NCI-H1417 (cell line): ENCODE measurements at regions not wholly inside any gene's neighbourhood (a gene's known extent, or its start where the extent isn't known, plus 50 kb on each side); places are given as distances from the start of the nearest gene placed in this dataset.
"Not testable (repeated sequence)": the region's sequence is repeated elsewhere in the genome, so short reads cannot be mapped to it uniquely, and the experiment has no call there.

Experiments used
- DNase-seq, 3 experiments: peaks; one replicate each; lab custom pipeline; 2025; lab: John Stamatoyannopoulos, UW

DNA sequence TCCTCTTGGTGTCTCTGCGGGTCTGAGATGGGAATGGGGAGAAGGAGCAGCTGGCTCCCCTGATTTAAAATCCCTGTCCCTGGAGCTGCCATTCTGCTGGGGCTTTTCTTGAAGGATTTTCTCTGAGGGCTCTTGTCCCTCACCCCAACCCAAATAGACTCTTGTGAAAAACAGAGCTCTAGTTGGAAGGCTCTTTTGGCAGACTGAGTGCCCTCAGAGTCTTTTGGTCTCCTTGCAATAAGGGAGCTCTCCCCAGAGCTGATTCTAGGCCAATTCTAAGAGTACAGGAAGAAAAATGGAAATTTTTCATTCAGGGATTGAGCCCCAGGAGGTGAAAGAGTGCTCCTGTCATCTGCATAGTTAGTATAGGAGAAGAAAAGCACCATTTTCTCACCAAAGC, 238.3 kb downstream of the COG6 start:
- no peak for DNase-seq

DNA sequence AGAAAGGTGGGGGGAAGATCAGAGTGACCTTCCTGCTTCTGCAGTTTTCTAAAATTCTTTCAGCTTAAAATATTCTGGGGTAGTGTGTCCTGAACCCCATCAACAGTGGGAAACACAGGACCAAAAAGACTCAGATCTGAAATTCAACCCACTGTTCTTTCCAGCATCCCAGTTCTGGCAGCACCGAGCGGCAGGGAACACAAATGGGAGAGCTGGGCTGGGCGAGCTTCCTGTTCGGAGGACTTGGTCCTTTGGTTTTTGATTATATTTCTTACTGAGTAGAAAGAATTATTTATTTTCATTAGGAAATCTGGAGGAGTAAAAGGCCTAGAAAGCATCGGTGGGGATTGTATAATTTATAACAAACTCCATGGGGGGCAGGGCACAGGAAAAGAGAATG, 239.1 kb downstream of the COG6 start:
- no peak for DNase-seq

DNA sequence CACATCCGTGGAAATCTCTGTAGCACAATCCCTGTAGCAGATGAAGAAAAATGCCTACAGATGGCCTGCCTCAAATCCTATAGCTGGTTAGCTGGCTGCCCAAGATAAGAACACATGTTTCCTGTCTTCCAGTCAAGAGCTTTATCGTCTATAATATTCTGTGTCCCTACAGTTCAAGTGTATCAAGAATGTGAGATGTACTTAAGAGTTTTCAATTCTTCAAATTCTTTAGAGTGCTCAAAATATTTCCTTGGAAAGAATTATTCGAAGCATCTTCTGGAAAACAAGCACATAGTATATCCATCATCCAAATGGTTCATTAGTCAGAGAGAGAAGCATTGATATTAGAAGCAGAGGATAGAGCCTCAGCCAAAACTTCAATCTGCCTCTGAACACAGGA, 239.8 kb downstream of the COG6 start:
- DNase-seq: no peak

DNA sequence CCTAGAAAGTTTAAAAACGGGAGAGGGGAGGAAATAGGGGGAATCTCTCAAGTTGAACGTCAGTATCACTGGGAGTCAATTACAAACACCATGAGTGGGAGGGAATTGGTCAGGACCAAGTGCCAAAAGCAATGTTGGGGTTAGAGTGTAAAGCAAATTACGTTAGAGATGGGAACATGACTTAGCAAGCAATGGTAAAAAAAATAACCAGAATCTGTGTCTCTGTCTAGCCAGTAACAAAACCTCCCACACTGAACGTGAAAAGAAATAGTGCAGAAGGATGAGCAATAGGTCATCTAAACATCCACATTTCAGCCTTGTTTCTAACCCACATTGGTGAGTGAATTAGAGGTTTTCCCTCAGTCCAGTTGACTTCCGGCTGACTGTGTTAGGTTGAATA, 242.2 kb downstream of the COG6 start:
- DNase-seq: no peak

DNA sequence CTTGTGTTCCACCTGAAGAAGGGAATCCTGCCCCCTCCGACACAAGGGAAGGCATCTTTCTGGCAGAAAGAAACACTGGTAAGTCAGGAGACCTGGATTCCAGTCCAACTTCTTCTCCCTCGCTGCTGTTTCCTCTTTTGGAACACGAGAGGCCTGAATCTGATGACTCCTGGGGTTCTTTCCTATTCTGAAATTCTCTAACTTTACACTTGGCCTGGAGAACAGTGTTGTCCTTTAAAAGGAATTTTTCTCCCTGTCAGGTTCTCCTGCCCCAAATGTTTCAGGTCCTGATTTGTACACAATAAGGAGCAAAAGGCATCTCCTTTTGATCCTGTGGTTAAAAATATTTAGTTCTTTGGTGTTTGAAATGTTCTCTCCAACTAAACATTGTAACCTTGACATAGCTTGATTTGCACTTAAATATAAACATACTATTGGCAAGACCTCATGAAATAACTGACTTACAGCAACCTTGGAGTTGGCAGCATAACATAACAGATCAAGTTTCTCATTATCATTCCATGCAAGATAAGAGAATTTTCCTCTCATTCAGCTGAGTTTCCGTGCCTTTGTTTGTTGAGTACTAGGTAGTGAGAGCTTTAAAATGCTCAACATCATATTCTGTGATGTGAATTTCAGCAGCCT, 244.8 kb downstream of the COG6 start:
- no peak for DNase-seq

DNA sequence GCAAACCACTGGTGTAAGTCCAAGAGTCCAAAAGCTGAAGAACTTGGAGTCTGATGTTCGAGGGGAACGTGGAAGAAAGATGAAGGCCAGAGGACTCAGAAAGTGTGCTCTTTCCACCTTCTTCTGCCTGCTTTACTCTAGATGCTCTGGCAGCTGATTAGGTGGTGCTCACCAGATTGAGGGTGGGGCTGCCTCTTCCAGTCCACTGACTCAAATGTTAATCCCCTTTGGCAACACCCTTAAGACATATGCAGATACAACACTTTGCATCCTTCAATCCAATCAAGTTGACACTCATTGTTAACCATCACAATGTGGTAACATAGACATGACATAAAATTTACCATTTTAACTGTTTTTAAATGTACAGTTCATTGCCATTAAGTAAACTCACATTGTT, 249.5 kb downstream of the COG6 start:
- DNase-seq: no peak

DNA sequence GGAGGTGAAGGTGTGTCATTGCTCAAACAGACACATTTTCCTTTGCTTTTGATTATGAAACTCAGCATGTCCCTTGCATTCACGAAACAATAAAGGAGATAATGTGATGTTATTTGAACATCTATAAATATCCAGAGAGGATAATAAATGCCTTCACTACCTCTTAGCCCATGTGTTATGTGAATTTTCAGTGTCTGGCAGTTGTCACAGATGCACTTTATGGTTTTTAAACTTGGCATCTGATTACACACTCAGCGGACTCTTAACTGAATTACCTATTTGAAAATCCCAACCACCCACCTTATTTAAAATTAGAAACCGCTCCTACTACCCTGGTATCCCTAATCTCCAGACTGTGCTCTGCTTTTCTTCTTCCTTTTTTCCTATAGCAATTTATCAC, 254.2 kb downstream of the COG6 start:
- DNase-seq: peak in 2 of 3 experiments; percentile 16 to 37

DNA sequence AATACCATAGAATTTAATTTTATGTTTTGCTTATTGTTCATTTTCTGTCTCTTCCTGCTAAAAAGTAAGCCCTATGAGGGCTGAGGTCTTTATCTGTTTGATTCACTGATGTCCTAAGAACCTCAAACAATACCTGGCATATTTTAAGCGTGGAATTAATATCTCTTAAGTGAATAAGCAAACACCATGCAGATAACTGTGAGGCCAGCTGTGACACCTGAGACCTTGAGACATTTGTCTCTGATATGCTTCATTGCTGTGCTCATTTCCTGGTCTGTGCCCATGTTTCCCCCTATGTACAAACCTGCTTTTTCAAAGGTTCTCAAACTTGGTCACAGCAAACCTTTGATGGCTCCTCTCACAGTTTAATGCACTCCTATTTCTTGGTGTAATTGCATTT, 254.6 kb downstream of the COG6 start:
- peak in 2 of 3 experiments; percentile 9 to 24 for DNase-seq

DNA sequence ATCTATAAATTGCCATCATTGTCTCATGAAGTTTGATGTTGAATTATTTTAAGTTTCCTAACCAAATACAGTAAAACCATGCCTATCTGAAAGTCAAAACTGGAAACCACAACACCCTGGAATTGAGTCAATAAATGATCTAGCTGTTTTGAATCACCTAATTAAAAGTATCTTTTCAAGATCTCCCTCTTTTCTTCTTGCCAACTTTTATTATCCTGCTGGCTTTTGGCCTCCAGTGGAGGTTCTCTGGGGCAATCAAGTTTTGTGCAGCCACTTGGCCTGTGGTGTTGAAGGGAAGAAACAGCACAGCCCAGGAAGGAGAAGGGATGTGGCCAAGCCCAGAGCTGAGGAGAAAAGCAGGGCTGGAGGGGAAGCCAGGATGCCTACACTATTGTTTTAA, 255.4 kb downstream of the COG6 start:
- no peak for DNase-seq

DNA sequence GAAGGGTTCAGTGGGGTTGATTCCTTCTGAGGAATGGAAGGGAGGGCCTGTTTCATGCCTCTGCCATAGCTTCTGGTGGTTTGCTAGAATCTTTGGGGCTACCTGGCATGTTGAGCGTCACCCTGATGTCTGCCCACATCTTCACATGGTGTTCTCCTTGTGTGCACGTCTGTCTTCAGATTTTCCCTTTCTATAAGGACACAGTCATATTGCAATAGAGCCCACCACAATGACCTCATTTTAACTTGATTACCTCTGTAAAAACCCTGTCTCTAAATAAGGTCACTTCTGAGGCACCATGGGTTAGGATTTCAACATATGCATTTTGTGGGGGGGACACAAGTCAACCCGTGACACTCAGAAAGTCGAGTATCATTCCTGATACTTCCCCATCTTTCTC, 257.9 kb downstream of the COG6 start:
- no peak for DNase-seq

DNA sequence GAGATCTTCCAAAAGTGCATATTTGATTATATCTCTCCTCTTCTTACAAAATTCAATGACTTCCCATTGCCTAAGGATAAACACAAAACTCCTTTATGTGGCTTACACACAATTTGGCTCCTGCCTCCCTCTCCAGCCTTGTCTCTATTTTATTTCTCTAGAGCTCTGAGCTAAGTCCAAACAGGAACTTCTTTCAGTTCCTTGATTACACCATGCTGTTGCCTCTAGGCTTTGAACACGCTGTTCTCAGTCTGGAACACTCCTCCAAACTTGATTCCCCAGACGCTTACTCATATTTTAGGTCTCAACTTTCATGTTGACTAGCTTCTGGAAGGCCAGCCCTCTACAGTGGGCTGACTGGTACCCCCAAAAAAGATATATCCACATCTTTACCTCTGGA, 258.5 kb downstream of the COG6 start:
- no peak for DNase-seq

DNA sequence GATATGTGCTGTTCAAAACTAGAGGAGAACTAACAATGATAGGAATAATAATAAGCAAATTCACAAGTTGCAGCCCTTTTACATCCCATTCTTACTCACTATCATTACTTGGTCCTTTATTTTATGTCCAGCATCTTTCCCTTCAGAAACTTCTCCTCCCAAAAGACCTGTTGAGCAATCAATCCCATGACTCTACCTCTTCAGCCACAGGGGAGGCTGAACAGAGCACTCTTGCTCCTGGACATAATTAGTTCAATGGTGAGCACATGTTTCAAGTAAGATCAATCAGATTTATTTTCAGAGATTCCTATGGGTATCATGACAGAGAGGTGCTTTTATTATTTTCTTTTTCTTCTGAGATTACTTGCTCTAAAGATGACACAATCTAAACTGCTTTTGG, 260.0 kb downstream of the COG6 start:
- DNase-seq: no peak

DNA sequence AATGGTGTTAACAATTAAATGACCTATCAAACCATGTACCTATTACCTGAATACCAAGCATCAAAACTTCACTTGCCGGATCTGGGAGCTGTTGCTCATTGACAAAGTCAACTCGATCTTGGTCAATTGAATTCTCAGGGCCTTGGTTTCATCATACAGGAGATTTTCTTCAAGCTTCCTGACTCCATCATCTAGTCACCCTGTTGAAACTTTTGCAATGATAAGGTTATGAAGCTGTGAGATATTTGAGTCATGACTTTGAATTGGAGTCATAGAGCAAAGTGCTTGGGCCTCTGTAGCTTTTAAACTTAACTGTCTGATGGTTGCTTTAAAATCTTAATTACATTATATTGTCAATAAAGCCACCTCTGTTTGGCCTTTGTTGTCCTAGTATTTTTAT, 260.9 kb downstream of the COG6 start:
- DNase-seq: no peak

DNA sequence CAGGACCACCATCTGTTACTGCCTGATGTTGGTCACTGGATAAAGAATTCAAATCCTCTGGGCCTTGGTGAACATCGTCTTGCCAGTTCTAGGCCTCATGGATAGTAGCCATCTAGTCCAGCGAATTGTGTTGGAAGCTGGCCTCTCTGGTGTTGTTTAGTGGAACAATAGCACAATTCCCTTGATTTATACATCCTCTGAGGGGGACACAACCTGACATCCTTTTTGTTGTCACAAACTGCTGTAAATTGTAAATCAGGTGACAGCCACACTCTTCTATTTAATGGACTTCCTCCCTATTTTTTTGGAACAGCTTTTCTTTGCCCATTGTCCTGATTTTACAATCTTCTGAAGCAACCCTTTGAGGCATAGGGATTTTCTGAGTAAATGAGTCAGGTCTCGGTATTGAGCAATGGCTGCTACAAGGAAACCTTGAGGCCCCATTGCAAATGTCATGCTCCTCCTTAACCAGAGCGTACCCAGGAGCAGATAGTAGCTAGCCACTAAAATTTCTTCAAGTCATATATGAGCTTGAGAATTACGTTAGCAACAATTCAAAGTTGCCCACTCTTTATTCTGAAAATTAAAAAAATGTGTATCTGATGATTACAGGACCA, 263.3 kb downstream of the COG6 start:
- no peak for DNase-seq

DNA sequence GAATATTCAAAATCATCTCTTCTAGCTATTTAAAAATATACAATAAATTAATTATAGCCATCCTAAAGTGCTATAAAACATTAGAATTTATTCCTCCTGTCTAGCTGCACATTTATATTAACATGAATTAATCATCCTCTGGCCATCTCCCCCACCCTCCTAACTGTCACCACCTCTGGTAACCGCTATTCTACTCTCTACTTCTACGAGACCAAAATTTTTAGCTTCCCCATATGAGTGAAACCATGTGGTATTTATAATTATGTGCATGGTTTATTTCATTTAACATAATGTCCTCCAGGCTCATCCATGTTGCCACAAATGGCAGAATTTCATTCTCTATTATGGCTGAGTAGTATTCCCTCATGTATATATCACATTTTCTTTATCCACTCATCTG, 265.2 kb downstream of the COG6 start:
- no peak for DNase-seq

DNA sequence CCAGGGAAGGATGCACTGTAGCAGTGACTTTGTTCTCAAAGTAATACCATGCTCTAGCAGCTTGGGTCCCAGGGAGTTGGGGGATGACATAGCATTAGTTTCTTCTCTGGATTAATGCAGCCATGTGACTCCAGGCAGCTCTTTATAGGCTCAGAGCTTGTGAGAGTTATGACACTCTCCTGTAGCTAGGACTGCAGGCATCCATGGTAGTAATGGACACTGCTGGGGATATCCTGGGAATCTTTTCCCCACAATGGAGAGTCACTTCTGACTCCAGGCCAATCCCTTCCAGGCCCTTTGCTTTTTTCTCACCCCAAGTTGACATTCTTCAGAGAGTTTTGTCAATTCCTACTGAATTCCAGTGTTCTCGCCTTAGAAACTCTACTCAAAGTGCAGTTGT, 270.9 kb downstream of the COG6 start:
- DNase-seq: no peak

DNA sequence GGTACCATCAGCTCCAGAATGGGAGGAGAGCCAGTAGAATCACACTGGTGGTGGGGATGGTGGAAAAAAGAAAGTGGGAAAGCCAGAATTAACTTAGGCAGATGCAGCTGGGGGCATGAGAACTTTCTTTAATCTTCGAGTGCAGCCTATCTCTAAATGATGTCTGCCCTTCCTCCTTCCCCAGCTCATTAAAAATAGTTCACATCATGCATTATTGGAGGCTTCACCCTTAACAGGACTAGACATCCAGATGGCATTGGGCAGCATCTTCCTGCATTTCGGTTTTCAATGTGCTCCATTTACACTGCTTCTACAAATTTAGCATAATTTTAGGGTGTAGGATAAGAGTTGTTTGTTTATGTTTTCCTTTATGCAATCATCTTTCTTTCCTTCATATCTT, 272.8 kb downstream of the COG6 start:
- no peak for DNase-seq

DNA sequence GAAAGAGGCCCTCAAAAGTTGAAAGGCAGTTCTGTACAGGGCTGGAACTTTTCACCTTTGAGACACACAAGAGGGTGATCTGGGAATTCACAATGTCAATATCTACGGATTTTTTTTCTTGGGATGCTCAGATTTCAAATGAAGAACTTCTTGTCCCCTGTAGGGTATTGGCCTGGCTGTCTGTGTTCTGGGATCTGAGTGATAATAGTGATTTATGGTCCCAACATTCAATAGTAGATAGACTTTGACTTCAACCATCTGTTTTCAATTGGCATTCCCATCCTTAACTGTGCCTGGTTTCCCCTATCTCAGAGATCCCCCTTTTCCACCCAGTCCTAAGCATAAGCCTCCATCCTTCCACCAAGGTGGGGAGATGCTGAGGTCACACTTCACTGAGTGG, 274.1 kb downstream of the COG6 start:
- DNase-seq: no peak

DNA sequence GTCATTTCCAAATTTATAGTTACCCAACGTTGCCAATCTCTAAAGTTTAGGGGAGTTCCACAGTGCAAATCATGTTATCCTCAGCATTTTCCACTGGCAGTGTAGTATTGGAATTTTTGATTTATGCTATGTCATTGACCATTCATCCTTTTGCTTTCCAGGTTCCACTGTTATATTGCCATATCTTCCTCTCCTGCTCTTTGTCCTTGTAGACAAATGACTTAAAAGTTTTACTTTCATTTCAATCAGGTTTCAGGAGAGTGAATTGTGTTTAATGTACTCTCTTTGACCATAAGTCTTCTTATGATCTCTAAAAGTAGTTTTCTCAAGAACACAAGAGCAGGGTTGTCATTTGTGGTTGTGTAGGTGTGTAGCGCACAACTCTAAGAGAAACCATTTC, 274.6 kb downstream of the COG6 start:
- no peak for DNase-seq

DNA sequence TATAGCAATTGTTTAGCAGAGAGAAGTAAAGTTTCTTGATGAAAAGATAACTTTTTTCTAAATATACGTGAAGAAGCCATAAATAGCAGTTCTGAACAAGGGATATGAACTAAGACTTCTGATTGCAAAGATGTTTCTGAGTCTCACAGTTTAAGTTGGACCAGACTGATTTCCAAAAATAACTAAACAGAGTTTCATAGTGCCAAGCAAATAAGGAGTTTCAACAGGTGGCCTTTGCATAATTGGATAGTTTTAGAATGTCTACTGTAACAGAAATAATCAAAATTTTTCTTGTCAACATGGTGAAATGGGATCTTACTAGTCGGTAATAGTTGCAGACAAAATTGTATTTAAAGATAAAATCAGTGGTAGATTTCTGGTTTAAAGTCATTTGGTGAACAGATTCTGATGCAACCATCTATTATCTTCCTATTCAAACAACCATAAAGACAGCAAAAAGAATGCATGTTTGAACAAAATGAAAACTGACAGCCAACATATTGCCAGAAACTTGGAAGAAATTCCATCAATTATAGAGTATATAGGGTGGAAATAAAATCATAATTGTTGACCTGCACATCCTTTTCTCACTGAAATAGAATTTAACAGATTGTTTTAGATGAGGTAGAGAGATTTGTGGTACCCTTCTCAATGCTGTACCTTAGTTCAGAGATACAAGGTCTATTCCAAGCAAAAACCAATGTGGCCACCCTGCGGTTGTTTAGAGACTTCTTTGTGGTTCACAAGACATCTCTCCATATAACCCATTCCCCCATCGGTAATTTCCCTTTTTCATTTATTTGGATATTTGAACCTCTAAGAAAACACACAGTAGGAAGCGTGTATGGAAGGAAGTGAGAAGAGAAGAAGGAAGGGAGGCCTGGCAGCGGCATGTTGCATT, 275.3 kb downstream of the COG6 start:
- no peak for DNase-seq

DNA sequence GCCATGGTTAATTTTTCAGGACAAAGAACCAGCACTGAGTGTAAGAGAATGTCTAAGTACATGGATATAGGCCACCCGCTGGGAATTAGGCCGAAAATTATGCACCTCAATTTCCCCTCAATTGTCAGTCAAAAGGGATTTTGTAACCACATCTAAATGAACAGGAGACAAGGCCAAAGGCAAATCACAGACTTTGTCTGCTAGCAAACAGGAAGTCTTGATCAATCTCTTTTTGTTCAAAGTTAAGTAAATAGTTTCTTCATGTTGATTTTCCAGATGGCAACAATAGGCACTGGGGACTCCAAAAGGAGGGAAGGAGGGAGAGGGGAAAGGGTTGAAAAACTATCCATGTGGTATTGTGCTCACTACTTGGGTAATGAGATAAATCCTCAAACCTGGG, 276.0 kb downstream of the COG6 start:
- no peak for DNase-seq

DNA sequence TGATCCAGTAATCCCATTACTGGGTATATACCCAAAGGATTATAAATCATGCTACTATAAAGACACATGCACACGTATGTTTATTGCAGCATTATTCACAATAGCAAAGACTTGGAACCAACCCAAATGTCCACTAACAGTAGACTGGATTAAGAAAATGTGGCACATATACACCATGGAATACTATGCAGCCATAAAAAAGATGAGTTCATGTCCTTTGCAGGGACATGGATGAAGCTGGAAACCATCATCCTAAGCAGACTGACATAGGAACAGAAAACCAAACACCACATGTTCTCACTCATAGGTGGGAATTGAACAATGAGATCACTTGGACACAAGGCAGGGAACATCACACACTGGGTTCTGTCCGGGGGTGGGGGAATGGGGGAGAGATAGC, 277.1 kb downstream of the COG6 start:
- not testable (repeated sequence) for DNase-seq

DNA sequence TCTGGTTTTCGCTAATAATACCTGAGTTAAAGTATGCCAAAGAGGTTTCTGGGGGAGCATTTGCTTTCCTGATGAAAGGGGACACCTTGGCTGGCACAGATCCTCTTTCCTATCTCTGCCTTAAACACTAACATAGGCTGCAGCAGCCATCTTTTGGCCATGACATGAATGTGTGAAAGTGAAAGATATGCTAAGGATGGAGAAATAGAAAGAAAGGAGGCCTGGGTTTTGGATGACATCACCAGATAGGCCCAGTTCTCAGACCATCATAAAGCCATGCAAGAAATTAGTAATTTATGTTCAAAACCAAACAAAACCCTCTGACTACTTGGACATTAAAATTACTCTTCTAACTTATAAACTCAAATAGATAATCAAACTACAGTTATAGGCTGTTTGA, 279.7 kb downstream of the COG6 start:
- DNase-seq: no peak
